Esophagus (tissue), 2 donors: ENCODE measurements at regions not wholly inside any gene's neighbourhood (a gene's known extent, or its start where the extent isn't known, plus 50 kb on each side); places are given as distances from the start of the nearest gene placed in this dataset.

Source experiments
- H3K27ac ChIP-seq, 2 donors: one replicate each; pipeline ENCODE4 v1.5.1; 2013; ENCODE audit warnings: low read depth in 2 of 2, mild to moderate bottlenecking in 2 of 2, inconsistent platforms in 1 of 2, low read length in 1 of 2, moderate library complexity in 1 of 2
- H3K27me3 ChIP-seq, 2 donors: one replicate each; pipeline ENCODE4 v1.6.1; 2013; ENCODE audit warnings: low read length in 2 of 2, control low read depth in 1 of 2, mild to moderate bottlenecking in 1 of 2; ENCODE audit not compliant: insufficient read depth in 2 of 2, control insufficient read depth in 1 of 2
- H3K36me3 ChIP-seq, 2 donors: one replicate each; pipeline ENCODE4 v1.6.1; 2013; ENCODE audit warnings: low read length in 1 of 2; ENCODE audit not compliant: control insufficient read depth in 2 of 2, insufficient read depth in 2 of 2
- H3K4me1 ChIP-seq, 2 donors: one replicate each; pipeline ENCODE4 v1.6.1; 2013; ENCODE audit warnings: low read length in 1 of 2; ENCODE audit not compliant: control insufficient read depth in 2 of 2, insufficient read depth in 2 of 2
- H3K4me3 ChIP-seq, 2 donors: one replicate each; pipeline ENCODE4 v1.5.1; 2013; ENCODE audit warnings: low read length in 2 of 2, mild to moderate bottlenecking in 2 of 2, low read depth in 1 of 2, moderate library complexity in 1 of 2
- H3K9me3 ChIP-seq, 2 donors: one replicate each; pipeline ENCODE4 v1.6.1; 2013; ENCODE audit warnings: mild to moderate bottlenecking in 2 of 2, low read depth in 1 of 2, low read length in 1 of 2, moderate library complexity in 1 of 2; ENCODE audit not compliant: control insufficient read depth in 2 of 2, insufficient read depth in 1 of 2
- WGBS, 2 donors: extraction: QIAGEN DNeasy Blood & Tissue Kit; methylation state at CpG; one replicate each; pipeline ENCODE4 v1.1.7; 2013; 5-methylcytosine and 5-hydroxymethylcytosine counted together
- donor health status: healthy with polysubstance abuse.
- donor health status: Bipolar disorder and iron deficiency.

- H3K27ac ChIP-seq = no peak overlapping the region
- no peaks in the 10 kb centered on the region for H3K9me3 ChIP-seq
- no peaks in the 10 kb centered on the region for H3K36me3 ChIP-seq
- WGBS, 2 donors = 86 to 91% methylated on average over 3 of the region's 3 CpGs
- H3K4me1 ChIP-seq = no peaks in the 10 kb centered on the region
- no peaks in the 10 kb centered on the region for H3K27me3 ChIP-seq
- H3K4me3 ChIP-seq = no peak overlapping the region
Measured at GRCh38 chr9:32289756-32290155, 94.7 kb upstream of the ACO1 start.

- no peaks in the 10 kb centered on the region for H3K4me1 ChIP-seq
- H3K27ac ChIP-seq = no peak overlapping the region
- 79 to 84% methylated on average over 3 of the region's 3 CpGs for WGBS, 2 donors
- no peaks in the 10 kb centered on the region for H3K9me3 ChIP-seq
- H3K36me3 ChIP-seq = no peaks in the 10 kb centered on the region
- H3K4me3 ChIP-seq = no peak overlapping the region
- no peaks in the 10 kb centered on the region for H3K27me3 ChIP-seq
Measured at GRCh38 chr9:32291370-32291769, 93.1 kb upstream of the ACO1 start.

- no peaks in the 10 kb centered on the region for H3K9me3 ChIP-seq
- 74 to 77% methylated on average over 2 of the region's 2 CpGs for WGBS, 2 donors
- no peaks in the 10 kb centered on the region for H3K36me3 ChIP-seq
Measured at GRCh38 chr9:32292611-32293010, 91.8 kb upstream of the ACO1 start.

DNA sequence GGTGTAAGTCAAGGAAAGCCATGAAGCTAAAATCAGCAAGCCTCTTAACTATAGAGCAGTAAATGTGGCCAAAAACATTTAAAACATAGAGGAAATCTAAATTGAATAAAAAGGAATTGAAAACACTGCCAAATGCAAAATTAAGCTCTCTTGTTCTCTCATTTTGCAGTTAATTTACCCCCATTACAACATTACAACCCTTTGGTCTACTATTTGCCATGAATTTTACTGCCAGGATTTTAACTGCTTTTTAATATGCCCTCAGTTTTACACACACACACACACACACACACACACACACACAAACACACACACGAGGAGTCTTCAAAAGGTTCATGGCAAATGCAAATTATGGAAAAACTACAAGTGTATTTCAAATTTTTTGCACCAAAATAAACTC, 91.4 kb upstream of the ACO1 start:
- H3K36me3 ChIP-seq = no peaks in the 10 kb centered on the region
- WGBS, 2 donors = 58 to 73% methylated on average over 1 of the region's 1 CpG
- H3K4me1 ChIP-seq = no peaks in the 10 kb centered on the region
- no peaks in the 10 kb centered on the region for H3K27me3 ChIP-seq
- H3K9me3 ChIP-seq = no peaks in the 10 kb centered on the region
- H3K4me3 ChIP-seq = no peak overlapping the region
- H3K27ac ChIP-seq = no peak overlapping the region

More at GRCh38 chr9:32292611-32293010, 91.8 kb upstream of the ACO1 start:
- H3K27ac ChIP-seq = no peak overlapping the region
- H3K4me3 ChIP-seq = no peak overlapping the region
- no peaks in the 10 kb centered on the region for H3K4me1 ChIP-seq
- H3K27me3 ChIP-seq = no peaks in the 10 kb centered on the region

DNA sequence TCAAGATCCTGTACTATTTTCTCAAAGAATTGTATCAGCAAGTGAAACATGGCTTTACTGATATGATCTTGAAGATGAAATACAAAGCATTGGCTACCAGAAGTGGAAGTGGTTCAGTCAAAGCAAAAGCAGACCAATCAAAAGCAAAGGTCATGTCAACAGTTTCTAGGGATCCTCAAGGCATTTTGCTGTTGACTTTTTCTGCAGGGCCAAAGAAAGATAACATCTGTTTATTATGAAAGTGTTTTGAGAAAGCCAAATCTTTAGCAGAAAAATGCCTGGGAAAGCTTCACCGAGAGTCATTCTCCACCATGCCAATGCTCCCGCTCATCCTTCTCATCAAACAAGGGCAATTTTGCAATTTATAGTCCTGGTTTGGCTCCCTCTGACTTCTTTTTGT, 90.3 kb upstream of the ACO1 start:
- no peaks in the 10 kb centered on the region for H3K27me3 ChIP-seq
- H3K9me3 ChIP-seq = no peaks in the 10 kb centered on the region
- WGBS, 2 donors = 34 to 36% methylated on average over 2 of the region's 2 CpGs
- H3K36me3 ChIP-seq = no peaks in the 10 kb centered on the region
- no peak overlapping the region for H3K27ac ChIP-seq
- no peak overlapping the region for H3K4me3 ChIP-seq
- H3K4me1 ChIP-seq = no peaks in the 10 kb centered on the region

- Histone ChIP-seq H3K27ac (no peak overlapping the region), H3K36me3 (no peaks in the 10 kb centered on the region), H3K4me3 (no peak overlapping the region), H3K27me3 (no peaks in the 10 kb centered on the region), H3K9me3 (no peaks in the 10 kb centered on the region), H3K4me1 (no peaks in the 10 kb centered on the region)
- WGBS, 2 donors = 42 to 50% methylated on average over 2 of the region's 2 CpGs
Measured at GRCh38 chr9:32300373-32300772, 84.1 kb upstream of the ACO1 start.

GRCh38 chr9:32304495-32304894, 79.9 kb upstream of the ACO1 start:
- Histone ChIP-seq H3K36me3 (no peaks in the 10 kb centered on the region), H3K9me3 (no peaks in the 10 kb centered on the region), H3K27me3 (no peaks in the 10 kb centered on the region), H3K27ac (no peak overlapping the region), H3K4me3 (no peak overlapping the region), H3K4me1 (no peaks in the 10 kb centered on the region)
- WGBS, 2 donors = 0% methylated on average over 1 of the region's 1 CpG

DNA sequence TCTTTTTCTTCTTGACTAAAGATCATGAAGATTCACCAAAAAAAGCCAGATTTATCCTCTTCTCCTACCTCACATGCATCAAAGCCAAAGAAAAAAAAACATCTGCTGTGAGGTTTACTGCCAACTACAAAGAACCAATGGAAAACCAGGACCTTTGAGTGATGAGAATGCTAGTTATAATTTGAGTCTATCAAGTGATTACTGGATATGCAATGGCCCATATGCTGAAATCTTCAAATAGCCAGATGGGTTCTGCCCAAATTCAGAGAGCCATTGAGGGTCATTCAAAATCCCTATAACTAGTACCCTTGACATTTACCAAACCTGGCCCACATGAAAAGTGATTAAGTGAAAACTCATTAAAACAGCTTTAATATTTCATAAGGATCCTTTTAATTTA, 78.4 kb upstream of the ACO1 start:
- no peaks in the 10 kb centered on the region for H3K27me3 ChIP-seq
- H3K4me1 ChIP-seq = no peaks in the 10 kb centered on the region
- H3K36me3 ChIP-seq = no peaks in the 10 kb centered on the region
- no peaks in the 10 kb centered on the region for H3K9me3 ChIP-seq
- H3K27ac ChIP-seq = no peak overlapping the region
- no peak overlapping the region for H3K4me3 ChIP-seq

GRCh38 chr9:32319312-32319929, 65.0 kb upstream of the ACO1 start:
- H3K36me3 ChIP-seq = no peaks in the 10 kb centered on the region
- no peaks in the 10 kb centered on the region for H3K4me1 ChIP-seq
- no peaks in the 10 kb centered on the region for H3K27me3 ChIP-seq
- no peaks in the 10 kb centered on the region for H3K9me3 ChIP-seq
- no peak overlapping the region for H3K27ac ChIP-seq
- no peak overlapping the region for H3K4me3 ChIP-seq
- 80 to 84% methylated on average over 4 of the region's 4 CpGs for WGBS, 2 donors

GRCh38 chr9:32322622-32323021, 61.8 kb upstream of the ACO1 start:
- Histone ChIP-seq H3K4me1 (no peaks in the 10 kb centered on the region), H3K27ac (no peak overlapping the region), H3K4me3 (no peak overlapping the region), H3K36me3 (no peaks in the 10 kb centered on the region), H3K27me3 (no peaks in the 10 kb centered on the region), H3K9me3 (no peaks in the 10 kb centered on the region)
- WGBS, 2 donors = 67 to 71% methylated on average over 7 of the region's 7 CpGs
